Stimulated activated CD8-positive, alpha-beta memory T cell treated with anti-CD3 and anti-CD28 coated beads, Interleukin-4, amount 100 ng/mL, for 1 hour (primary cell): ENCODE measurements at regions not wholly inside any gene's neighbourhood (a gene's known extent, or its start where the extent isn't known, plus 50 kb on each side); places are given as distances from the start of the nearest gene placed in this dataset.

Source experiments
- DNase-seq, 2 donors: peaks; one replicate each; pipeline ENCODE4 v3.0.0-alpha.2; 2020; ENCODE audit warnings: low read depth in 2 of 2, low spot score in 1 of 2

GRCh38 chr3:135310317-135310716 lies 515.3 kb downstream of the EPHB1 start:
- DNase-seq, result no peak

GRCh38 chr3:135311699-135312098 lies 516.6 kb downstream of the EPHB1 start:
- DNase-seq, result no peak

GRCh38 chr3:135314237-135314636 lies 519.2 kb downstream of the EPHB1 start:
- no peak for DNase-seq

GRCh38 chr3:135324301-135324700 lies 529.2 kb downstream of the EPHB1 start:
- DNase-seq, result no peak

- DNase-seq, result no peak
Observed at GRCh38 chr3:135325096-135325495, 530.0 kb downstream of the EPHB1 start.

GRCh38 chr3:135325726-135326235 lies 530.7 kb downstream of the EPHB1 start:
- no peak for DNase-seq

GRCh38 chr3:135326851-135327250 lies 531.8 kb downstream of the EPHB1 start:
- no peak for DNase-seq

- DNase-seq, result no peak
Observed at GRCh38 chr3:135328036-135328435, 533.0 kb downstream of the EPHB1 start.

GRCh38 chr3:135329479-135329878 lies 534.4 kb downstream of the EPHB1 start:
- no peak for DNase-seq

GRCh38 chr3:135337192-135337591 lies 542.1 kb downstream of the EPHB1 start:
- no peak for DNase-seq

- DNase-seq, result no peak
Observed at GRCh38 chr3:135348690-135349089, 553.6 kb downstream of the EPHB1 start.

GRCh38 chr3:135349254-135349948 lies 554.3 kb downstream of the EPHB1 start:
- DNase-seq, result no peak

GRCh38 chr3:135352213-135352612 lies 557.2 kb downstream of the EPHB1 start:
- DNase-seq, result no peak

- no peak for DNase-seq
Observed at GRCh38 chr3:135362889-135363288, 567.8 kb downstream of the EPHB1 start.

GRCh38 chr3:135364676-135365075 lies 569.6 kb downstream of the EPHB1 start:
- DNase-seq, result no peak

- no peak for DNase-seq
Observed at GRCh38 chr3:135366816-135367215, 571.8 kb downstream of the EPHB1 start.

GRCh38 chr3:135368316-135368715 lies 573.3 kb downstream of the EPHB1 start:
- DNase-seq, result no peak

- no peak for DNase-seq
Observed at GRCh38 chr3:135368781-135369180, 573.7 kb downstream of the EPHB1 start.

GRCh38 chr3:135374571-135374970 lies 579.5 kb downstream of the EPHB1 start:
- DNase-seq, result no peak

GRCh38 chr3:135382188-135382587 lies 583.3 kb upstream of the PPP2R3A start:
- DNase-seq, result no peak

- DNase-seq, result no peak
Observed at GRCh38 chr3:135382621-135383020, 582.9 kb upstream of the PPP2R3A start.

GRCh38 chr3:135383301-135383700 lies 582.2 kb upstream of the PPP2R3A start:
- no peak for DNase-seq

GRCh38 chr3:135392151-135392550 lies 573.4 kb upstream of the PPP2R3A start:
- DNase-seq, result no peak
